ENCODE measurements at regions not wholly inside any gene's neighbourhood (a gene's known extent, or its start where the extent isn't known, plus 50 kb on each side); places are given as distances from the start of the nearest gene placed in this dataset.

- peaks cover 9% of the 10 kb centered on the region for H3K4me1 ChIP-seq (ENCODE audit: insufficient read depth, low read length, severe bottlenecking)
- no peaks in the 10 kb centered on the region for H3K9me2 ChIP-seq (ENCODE audit: low read depth, low read length)
- no peaks in the 10 kb centered on the region for H3K9me3 ChIP-seq (ENCODE audit: low read length)
These were observed 194.3 kb upstream of the MBL2 start for GRCh38 chr10:52966904-52967303.

DNA sequence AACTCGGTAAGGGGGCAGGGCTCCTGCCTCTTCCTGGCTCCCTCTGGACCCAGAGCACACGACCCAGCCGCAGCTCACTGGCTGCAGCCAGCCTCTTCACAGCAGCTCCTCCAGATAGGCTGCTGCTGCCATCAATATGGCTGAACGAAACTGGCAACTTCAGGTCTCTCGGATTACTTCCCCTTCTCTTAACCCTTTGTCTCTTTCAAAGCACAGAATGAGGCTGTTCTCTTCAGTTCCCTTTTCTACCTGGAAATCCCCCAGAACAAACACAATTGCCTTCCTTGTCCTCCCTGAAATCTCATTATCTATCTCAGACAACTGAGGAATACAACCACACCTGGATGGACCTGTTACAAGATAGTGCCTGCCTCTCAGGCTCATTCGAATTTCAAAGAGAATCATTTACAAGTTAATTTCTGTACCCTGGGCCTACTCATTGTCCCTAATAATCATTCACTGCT, 193.4 kb upstream of the MBL2 start:
- peak overlapping the region; percentile 46; the same call in 1 of the 2 replicates for H3K4me2 ChIP-seq (ENCODE audit: low read length)
- no peaks in the 10 kb centered on the region for H3K9me2 ChIP-seq (ENCODE audit: low read depth, low read length)
- H4K20me1 ChIP-seq (ENCODE audit: insufficient read depth, low read length), result no peaks in the 10 kb centered on the region
- H3K4me3 ChIP-seq (ENCODE audit: low read depth, low read length, poor library complexity, severe bottlenecking), result no peak overlapping the region
- H3K27ac ChIP-seq (ENCODE audit: low read depth, low read length, poor library complexity, severe bottlenecking), result no peak overlapping the region
- no peaks in the 10 kb centered on the region for H3F3A ChIP-seq (ENCODE audit: insufficient read depth, low read length)
- no peak overlapping the region for H3K9ac ChIP-seq (ENCODE audit: low read length)
- H3K9me3 ChIP-seq (ENCODE audit: low read length), result no peaks in the 10 kb centered on the region
- H2AFZ ChIP-seq (ENCODE audit: low read length), result no peak overlapping the region
- peaks cover 9% of the 10 kb centered on the region for H3K4me1 ChIP-seq (ENCODE audit: insufficient read depth, low read length, severe bottlenecking)
- TF ChIP-seq CTCF (IDR thresholded peaks at IDR 0.05; ENCODE audit: low read length) (no peak), EZH2 (IDR thresholded peaks at IDR 0.05; ENCODE audit: borderline replicate concordance, low read length) (no peak)
- no peaks in the 10 kb centered on the region for H3K27me3 ChIP-seq (ENCODE audit: insufficient read depth, low read length)
- H3K79me2 ChIP-seq (ENCODE audit: insufficient read depth, low read length), result no peaks in the 10 kb centered on the region
- no peaks in the 10 kb centered on the region for H3K36me3 ChIP-seq (ENCODE audit: insufficient read depth, low read length)

More at GRCh38 chr10:52966904-52967303, 194.3 kb upstream of the MBL2 start:
- Histone ChIP-seq H3K36me3 (ENCODE audit: insufficient read depth, low read length) (no peaks in the 10 kb centered on the region), H2AFZ (ENCODE audit: low read length) (no peak overlapping the region), H3F3A (ENCODE audit: insufficient read depth, low read length) (no peaks in the 10 kb centered on the region), H3K27ac (ENCODE audit: low read depth, low read length, poor library complexity, severe bottlenecking) (no peak overlapping the region), H3K9ac (ENCODE audit: low read length) (no peak overlapping the region), H3K4me3 (ENCODE audit: low read depth, low read length, poor library complexity, severe bottlenecking) (no peak overlapping the region), H4K20me1 (ENCODE audit: insufficient read depth, low read length) (no peaks in the 10 kb centered on the region), H3K27me3 (ENCODE audit: insufficient read depth, low read length) (no peaks in the 10 kb centered on the region), H3K4me2 (ENCODE audit: low read length) (no peak overlapping the region), H3K79me2 (ENCODE audit: insufficient read depth, low read length) (no peaks in the 10 kb centered on the region)
- TF ChIP-seq CTCF (IDR thresholded peaks at IDR 0.05; ENCODE audit: low read length), result no peak
- no peak for TF ChIP-seq EZH2 (IDR thresholded peaks at IDR 0.05; ENCODE audit: borderline replicate concordance, low read length)

- H3K27ac ChIP-seq (ENCODE audit: low read depth, low read length, poor library complexity, severe bottlenecking), result no peak overlapping the region
- no peaks in the 10 kb centered on the region for H3K9me2 ChIP-seq (ENCODE audit: low read depth, low read length)
- no peaks in the 10 kb centered on the region for H3K36me3 ChIP-seq (ENCODE audit: insufficient read depth, low read length)
- H3K4me3 ChIP-seq (ENCODE audit: low read depth, low read length, poor library complexity, severe bottlenecking), result no peak overlapping the region
- H3F3A ChIP-seq (ENCODE audit: insufficient read depth, low read length), result no peaks in the 10 kb centered on the region
- no peaks in the 10 kb centered on the region for H3K79me2 ChIP-seq (ENCODE audit: insufficient read depth, low read length)
- no peaks in the 10 kb centered on the region for H3K9me3 ChIP-seq (ENCODE audit: low read length)
- peak overlapping the region; percentile 46; the same call in 1 of the 2 replicates for H3K4me2 ChIP-seq (ENCODE audit: low read length)
- TF ChIP-seq EZH2 (IDR thresholded peaks at IDR 0.05; ENCODE audit: borderline replicate concordance, low read length) (no peak), CTCF (IDR thresholded peaks at IDR 0.05; ENCODE audit: low read length) (no peak)
- no peaks in the 10 kb centered on the region for H3K27me3 ChIP-seq (ENCODE audit: insufficient read depth, low read length)
- no peak overlapping the region for H3K9ac ChIP-seq (ENCODE audit: low read length)
- H3K4me1 ChIP-seq (ENCODE audit: insufficient read depth, low read length, severe bottlenecking), result peaks cover 9% of the 10 kb centered on the region
- no peaks in the 10 kb centered on the region for H4K20me1 ChIP-seq (ENCODE audit: insufficient read depth, low read length)
- no peak overlapping the region for H2AFZ ChIP-seq (ENCODE audit: low read length)
These were observed 192.9 kb upstream of the MBL2 start for GRCh38 chr10:52965509-52965908.

Measured in OCI-LY1 (cell line).